HG03521 (cell line): ENCODE measurements at regions not wholly inside any gene's neighbourhood (a gene's known extent, or its start where the extent isn't known, plus 50 kb on each side); places are given as distances from the start of the nearest gene placed in this dataset.

ENCODE experiments used
- ATAC-seq: cut with Tn5 transposase; IDR thresholded peaks from one replicate; pipeline ENCODE4 v1.9.1; 2021; ENCODE audit warnings: mild to moderate bottlenecking, moderate library complexity; ENCODE audit not compliant: unreplicated experiment

DNA sequence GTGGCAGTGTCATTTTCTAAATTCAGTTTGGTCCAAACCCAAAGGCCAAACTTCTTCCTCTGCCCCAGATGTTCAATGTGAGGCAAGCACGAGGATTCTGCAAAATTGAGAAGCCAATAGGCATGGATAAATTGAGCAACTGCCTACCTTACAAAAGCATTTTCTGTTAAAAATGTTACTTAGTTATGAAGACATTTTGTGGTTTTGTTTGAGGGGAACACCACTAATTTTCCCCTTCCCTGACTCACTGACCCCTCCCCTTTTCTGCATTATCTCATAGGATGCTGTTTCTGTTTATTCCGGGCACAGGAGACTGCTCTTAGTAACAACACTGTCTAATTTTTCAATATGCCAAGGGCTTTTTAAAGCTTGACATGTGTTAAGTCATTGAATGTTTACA is 462.8 kb downstream of the INSC start:
- no peak for ATAC-seq

- ATAC-seq = no peak
Measured at GRCh38 chr11:15579287-15580001, 464.7 kb downstream of the INSC start.

DNA sequence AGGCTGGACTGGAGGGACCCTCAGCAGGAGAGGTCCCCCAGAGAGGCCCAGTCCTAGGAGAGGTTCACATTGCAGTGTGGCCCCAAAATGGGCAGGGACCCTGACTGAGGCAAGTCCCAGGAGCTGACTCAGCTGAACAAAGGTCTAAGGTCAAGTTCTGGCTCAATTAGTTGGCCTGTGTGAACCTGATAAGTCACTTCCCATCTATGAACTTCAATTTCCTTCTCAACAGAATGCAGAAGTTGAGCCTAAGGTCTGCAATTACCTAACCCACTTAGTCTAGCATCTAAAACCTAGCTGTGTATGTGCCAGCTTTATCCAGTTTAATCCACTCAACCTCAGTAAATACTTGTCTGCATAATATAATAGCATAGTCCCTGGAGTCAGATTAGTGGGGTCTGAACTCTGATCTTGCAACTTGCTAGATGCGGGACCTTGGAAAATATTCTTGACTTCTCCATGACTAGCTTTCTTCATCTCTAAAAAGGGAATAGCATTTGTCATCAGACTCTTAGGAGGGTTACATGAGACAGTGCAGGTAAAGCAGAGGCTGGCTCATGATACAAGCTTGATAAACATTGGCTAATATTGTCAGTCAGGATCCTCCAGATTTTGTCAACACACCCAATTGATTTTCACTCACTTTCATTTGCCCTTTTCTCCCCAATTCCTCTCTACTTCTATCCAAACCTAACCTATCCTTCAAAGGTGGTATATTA is 465.5 kb downstream of the INSC start:
- no peak for ATAC-seq

- no peak for ATAC-seq
Measured at GRCh38 chr11:15580775-15581095, 466.0 kb downstream of the INSC start.

DNA sequence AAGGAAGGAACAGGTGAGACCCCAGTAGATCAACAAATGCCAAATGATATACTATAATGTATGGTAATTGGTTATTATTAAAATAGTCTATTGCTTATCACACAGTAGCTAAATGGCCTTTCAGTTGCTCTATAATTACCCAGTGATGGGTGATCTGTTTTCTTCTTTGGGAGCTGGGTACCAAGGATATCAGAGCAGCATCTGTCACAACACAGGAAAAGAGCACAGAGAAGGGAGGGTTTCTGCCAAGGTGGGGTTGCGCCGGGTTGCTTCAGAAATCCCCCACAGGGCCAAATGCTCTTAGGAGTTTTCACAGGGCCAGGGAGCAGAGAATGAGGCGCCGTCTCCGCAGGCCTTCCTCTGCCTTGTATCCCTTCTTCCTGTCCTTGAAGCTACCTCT is 469.4 kb downstream of the INSC start:
- no peak for ATAC-seq

DNA sequence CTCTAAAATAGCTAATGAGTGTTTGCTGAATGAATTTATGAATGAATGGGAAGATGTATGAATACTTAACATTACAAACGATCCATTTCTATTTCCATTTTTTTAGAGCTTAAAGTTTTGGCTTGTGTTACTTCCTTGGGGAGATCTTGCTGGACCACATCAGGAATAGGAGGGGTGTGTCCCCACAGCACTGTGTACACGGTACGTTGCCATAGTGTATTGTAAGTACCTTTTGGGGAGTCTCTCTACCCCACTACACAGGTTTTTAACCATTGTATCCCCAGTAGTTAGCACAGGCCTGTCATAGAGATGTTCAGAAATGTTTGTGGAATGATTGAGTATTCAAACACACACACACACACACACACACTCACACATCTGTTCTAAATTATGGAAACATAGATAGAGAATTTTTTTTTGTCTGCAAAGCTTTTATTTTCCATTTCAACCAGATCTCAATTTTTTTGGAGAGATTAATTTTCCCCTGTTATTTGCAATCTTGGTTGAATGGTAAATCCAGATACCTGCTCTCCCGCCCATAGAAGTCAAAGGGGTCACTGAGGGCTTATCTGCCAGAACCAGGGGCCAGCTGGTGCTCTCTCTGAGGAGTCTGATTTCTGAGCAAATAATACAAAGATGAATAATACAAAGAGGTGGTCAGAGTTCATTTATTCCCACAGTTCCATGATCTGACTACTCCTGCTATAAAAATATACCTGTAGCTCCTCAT is 471.0 kb downstream of the INSC start:
- no peak for ATAC-seq

DNA sequence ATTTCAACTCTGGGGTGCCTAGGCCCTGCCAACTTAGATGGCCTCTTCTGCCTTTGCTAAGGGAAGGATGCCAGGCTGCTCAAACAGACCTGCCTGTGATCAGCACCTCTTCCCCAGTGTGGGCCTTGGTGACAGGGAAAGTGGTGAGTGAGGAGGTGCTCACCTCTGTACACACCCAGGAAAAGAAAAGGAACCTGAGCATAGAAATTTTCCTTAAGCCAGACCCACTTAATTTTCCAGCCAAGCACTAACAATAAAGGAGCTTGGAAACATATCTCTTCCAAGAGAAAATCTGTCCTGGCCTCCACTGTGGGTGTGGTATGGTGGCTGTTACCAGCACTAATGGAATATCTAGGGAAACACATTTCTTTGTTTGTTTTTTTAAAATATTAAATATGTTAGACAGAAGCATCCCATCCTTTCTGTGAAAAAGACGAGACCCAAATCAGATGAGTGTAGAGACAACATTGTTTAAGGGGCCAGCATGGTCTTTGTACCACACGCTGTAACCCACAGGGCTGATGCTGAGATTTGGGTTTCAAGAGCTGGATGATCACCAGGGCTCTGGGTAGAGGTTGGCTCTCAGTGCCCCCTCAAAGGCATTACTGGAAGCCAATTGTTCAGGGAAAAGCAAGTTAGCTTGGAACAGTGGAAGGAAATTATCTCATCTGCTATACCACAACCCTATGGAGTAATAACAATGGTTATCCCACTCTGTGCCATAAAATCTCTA is 472.2 kb downstream of the INSC start:
- no peak for ATAC-seq

- no peak for ATAC-seq
Measured at GRCh38 chr11:15589070-15589626, 474.4 kb downstream of the INSC start.

DNA sequence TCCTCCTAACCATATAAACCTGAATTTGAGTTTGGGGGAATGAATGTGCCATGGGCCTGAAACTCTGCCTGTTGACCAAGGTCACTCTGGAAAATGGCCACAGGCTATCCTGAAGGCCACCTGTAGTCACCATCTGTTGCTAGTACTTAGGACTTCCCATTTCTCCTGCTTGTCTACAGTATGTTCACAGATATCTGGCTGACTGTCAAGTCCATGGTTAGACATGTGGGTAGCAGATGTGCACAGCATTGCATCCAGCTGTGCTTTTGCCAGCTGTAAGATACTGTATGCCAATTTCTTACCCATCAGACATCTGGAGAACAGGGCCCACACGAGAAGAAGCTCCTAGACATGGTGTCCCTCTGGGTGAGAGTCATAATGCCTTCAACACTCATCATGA is 475.4 kb downstream of the INSC start:
- no peak for ATAC-seq

- ATAC-seq = no peak
Measured at GRCh38 chr11:15591112-15591537, 476.4 kb downstream of the INSC start.

- no peak for ATAC-seq
Measured at GRCh38 chr11:15594607-15595006, 479.9 kb downstream of the INSC start.

- no peak for ATAC-seq
Measured at GRCh38 chr11:15599376-15599775, 484.7 kb downstream of the INSC start.

DNA sequence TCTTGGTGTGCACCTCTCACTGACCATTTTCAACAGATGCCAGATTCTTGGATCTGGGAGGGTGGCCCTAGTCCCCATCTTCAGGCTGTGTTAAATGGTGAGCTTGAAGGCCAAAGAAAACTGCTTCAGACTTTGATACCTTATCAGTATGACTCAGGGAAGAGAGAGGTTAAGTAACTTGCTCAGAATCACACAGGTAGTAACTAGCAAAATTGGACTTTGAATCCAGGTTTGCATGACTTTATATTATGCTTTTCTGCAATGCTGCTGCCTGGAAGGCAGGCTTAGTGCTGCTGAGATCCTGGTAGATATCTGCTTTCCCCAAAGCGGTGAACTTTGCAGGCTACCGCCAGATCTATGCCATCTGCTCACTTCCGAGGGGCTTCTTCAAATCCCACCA is 487.3 kb downstream of the INSC start:
- ATAC-seq = no peak

- ATAC-seq = no peak
Measured at GRCh38 chr11:15602785-15603567, 488.3 kb downstream of the INSC start.

- no peak for ATAC-seq
Measured at GRCh38 chr11:15605094-15605493, 490.4 kb downstream of the INSC start.

DNA sequence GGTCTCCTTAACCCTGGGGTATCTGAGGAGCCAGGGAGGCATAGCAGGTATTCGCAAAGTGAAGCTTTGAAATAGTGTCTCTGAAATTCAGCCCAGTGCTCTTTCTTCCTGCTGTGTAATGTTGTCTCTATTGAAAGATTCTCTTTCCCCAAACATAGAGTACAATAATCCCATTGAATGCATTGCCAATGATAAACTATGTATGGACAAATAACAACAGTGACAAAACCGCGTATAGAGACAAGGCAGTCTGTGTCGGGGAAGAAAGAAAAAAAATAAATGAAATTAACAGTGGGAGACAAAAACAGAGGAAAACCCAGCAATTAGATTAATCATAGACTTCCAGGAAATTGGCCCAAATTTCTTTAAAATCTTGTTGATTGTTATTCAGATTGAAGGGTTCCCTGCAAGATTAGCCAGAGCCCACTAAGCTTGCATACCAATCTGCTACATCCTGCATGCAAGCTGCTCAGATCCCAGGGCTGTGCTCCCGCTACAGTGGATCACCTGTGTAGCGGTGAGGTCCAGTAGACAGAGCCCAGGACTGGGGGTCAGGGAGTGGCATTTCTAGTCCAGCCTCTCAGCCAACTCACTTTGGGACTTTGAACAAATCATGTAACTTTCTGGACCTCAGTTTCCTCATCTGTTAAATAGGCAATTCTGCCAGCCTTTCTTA is 492.8 kb downstream of the INSC start:
- no peak for ATAC-seq

- ATAC-seq = no peak
Measured at GRCh38 chr11:15609445-15609844, 494.7 kb downstream of the INSC start.

DNA sequence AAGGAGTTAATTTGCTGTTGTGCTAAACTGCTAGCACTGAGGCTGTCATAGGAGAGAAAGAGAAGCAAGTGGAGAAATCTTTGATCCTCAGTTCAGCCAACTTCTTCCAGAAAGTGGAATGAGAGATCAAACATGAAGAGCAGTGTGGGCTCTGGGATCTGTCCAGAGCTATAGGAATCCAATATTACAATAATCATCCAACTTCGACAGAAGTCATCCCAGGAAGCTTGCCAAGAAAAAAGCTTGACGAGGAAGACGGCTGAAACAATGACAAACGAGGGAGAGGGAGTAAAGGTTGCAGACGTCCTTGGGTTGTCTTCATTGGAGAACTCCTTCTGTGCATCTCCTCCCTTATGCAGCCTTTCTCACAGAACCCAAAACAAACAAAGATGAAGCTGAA is 496.2 kb downstream of the INSC start:
- ATAC-seq = no peak

DNA sequence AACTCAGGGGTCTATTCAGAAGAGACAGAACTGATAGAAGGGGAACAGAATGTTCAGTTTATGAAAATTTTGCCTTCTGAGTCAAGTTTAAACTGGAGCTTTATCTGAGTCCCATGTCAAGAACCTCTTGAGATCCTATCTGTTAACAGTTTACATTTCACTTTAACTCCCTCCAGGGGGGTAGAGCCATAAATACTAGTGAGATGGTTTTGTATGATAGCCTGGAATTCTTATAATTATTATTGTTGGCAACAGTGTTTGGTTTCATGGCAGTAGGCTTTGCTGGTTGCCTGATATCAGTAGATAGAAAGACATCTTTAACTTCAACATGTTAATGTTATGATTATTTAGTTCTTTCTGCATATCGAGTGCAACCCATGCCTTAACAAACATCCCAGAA is 498.5 kb downstream of the INSC start:
- ATAC-seq = no peak

DNA sequence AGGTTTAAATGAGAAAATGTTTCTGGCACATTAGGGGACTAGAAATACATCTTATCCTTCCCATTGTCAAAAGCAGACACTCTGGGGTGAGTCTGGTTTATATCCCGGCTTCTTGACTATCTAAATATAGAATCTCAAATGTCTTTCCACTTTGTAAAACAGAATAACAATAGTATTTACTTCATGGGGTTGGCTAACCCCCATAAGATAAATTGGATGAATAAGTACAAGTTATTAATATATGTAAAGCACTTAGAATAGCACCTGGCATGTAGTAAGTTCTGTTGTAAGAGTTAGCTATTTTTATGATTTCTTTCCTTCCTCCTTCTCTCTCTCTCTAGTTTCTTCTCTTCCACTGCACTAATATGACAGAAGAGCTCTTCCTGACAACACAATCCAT is 499.1 kb downstream of the INSC start:
- ATAC-seq = no peak
